Kidney epithelial cell (primary cell): ENCODE measurements at regions not wholly inside any gene's neighbourhood (a gene's known extent, or its start where the extent isn't known, plus 50 kb on each side); places are given as distances from the start of the nearest gene placed in this dataset.

Experiments
- DNase-seq: peaks from one replicate; pipeline ENCODE4 v3.0.0-alpha.2; 2010; ENCODE audit warnings: low read depth
- H3K27me3 ChIP-seq: 2 replicates; pipeline ENCODE4 v1.6.0; 2011; ENCODE audit warnings: low read length; ENCODE audit not compliant: control insufficient read depth, insufficient read depth
- H3K36me3 ChIP-seq: 2 replicates; pipeline ENCODE4 v1.5.1; 2011; ENCODE audit warnings: low read length; ENCODE audit not compliant: control insufficient read depth, insufficient read depth
- H3K4me3 ChIP-seq: 2 replicates; pipeline ENCODE4 v1.5.1; 2011; ENCODE audit warnings: low read depth, mild to moderate bottlenecking, control low read depth, low read length
- TF ChIP-seq, protein P1 (sequence below): IDR thresholded peaks from 2 replicates; pipeline ENCODE4 v1.5.1; 2011; ENCODE audit warnings: mild to moderate bottlenecking, moderate library complexity, low read length, control low read depth, inconsistent platforms; ENCODE audit not compliant: insufficient read depth, poor library complexity, severe bottlenecking

DNA sequence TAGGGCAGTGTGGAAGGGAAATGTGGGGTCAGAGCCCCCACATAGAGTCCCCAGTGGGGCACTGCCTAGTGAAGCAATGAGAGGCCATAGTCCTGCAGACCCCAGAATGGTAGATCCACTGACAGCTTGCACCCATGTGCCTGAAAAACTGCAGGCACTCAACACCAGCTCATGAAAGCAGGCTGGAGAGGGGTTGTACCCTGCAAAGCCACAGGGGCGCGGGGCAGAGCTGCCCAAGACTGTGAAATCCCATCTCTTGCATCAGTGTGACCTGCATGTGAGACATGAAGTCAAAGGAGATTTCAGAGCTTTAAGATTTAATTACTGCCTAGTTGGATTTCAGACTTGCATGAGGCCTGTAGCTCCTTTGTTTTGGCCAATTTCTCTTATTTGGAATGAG, 224.0 kb downstream of the TXNL1 start:
- TF ChIP-seq, protein P1, sequence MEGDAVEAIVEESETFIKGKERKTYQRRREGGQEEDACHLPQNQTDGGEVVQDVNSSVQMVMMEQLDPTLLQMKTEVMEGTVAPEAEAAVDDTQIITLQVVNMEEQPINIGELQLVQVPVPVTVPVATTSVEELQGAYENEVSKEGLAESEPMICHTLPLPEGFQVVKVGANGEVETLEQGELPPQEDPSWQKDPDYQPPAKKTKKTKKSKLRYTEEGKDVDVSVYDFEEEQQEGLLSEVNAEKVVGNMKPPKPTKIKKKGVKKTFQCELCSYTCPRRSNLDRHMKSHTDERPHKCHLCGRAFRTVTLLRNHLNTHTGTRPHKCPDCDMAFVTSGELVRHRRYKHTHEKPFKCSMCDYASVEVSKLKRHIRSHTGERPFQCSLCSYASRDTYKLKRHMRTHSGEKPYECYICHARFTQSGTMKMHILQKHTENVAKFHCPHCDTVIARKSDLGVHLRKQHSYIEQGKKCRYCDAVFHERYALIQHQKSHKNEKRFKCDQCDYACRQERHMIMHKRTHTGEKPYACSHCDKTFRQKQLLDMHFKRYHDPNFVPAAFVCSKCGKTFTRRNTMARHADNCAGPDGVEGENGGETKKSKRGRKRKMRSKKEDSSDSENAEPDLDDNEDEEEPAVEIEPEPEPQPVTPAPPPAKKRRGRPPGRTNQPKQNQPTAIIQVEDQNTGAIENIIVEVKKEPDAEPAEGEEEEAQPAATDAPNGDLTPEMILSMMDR, result no peak
- H3K4me3 ChIP-seq, result no peak overlapping the region
- no peak for DNase-seq
- H3K36me3 ChIP-seq, result no peaks in the 10 kb centered on the region
- H3K27me3 ChIP-seq, result no peaks in the 10 kb centered on the region

DNA sequence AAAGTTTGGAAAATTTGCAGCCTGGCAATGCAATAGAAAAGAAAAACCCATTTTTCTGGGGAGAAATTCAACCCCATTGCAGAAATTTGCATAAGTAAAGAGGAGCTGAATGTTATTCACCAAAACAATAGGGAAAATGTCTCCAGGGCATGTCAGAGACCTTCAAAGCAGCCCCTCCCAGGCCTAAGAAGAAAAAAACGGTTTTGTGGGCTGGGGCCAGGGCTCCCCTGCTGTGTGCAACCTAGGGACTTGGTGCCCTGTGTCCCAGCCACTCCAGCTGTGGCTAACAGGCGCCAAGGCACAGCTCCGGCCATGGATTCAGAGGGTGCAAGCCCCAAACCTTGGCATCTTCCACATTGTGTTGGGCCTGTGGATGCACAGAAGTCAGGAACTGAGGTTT, 224.5 kb downstream of the TXNL1 start:
- Histone ChIP-seq H3K4me3 (no peak overlapping the region), H3K36me3 (no peaks in the 10 kb centered on the region), H3K27me3 (no peaks in the 10 kb centered on the region)
- TF ChIP-seq, protein P1, result no peak
- DNase-seq, result no peak

DNA sequence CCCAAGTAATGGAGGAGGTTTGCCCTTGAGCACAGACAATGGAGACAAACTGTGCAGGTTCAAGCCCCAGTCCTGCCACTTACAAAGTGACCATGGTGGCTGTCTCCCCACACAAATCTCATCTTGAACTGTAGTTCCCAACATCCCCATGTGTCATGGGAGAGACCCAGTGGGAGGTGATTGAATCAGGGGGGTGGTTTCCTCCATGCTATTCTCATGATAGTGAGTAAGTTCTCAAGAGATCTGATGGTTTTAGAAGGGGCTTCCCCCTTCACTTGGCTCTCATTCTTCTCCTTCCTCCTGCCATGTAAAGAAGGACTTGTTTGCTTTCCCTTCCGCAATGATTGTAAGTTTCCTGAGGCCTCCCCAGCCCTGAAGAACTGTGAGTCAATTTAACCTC, 225.4 kb downstream of the TXNL1 start:
- Histone ChIP-seq H3K4me3 (no peak overlapping the region), H3K36me3 (no peaks in the 10 kb centered on the region), H3K27me3 (no peaks in the 10 kb centered on the region)
- DNase-seq, result no peak
- TF ChIP-seq, protein P1, result no peak

DNA sequence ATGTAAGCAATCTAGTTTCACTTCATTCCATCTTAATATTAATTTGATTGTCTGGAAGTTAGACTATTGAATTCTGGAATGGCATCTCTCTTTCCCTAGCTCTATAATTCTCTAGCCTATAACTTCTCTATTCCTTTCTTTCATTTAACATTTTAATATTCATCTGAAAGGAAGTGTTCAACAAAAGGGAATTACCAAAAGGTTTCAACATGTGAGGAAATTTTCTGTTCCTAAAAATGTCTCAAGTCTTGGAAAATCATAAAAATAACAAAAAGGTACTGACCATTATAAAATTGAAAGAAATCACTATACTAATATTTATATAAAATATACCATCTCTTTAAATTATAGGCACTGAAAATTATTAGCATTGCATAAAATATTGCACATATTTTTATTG, 228.7 kb downstream of the TXNL1 start:
- TF ChIP-seq, protein P1, result no peak
- no peak for DNase-seq
- H3K27me3 ChIP-seq, result no peaks in the 10 kb centered on the region
- no peaks in the 10 kb centered on the region for H3K36me3 ChIP-seq
- no peak overlapping the region for H3K4me3 ChIP-seq

DNA sequence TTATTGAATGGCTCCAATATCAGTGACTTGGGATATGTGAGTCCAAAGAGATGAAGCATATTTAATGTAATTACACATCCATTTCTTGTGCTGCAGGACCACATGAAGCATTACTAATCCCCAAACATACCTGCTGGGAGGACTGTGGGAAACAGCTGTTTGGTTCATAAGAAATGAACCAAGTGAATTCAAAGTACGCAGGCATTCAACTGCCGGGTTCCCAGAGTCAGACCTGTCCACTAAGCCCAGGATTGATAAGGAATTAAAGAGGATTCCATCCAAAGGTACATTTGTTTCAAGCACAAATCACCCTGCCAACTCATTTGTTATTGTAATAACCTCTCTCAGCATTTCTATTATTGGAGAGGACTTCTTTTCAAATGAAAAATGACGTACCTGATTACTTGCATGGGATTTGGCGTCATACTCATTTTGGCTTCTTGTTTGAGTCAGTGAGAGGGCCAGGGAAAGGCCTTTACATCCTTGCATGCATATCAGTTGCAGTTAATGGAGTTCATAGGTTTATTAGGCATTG, 230.7 kb downstream of the TXNL1 start:
- DNase-seq, result no peak
- H3K27me3 ChIP-seq, result no peaks in the 10 kb centered on the region
- H3K36me3 ChIP-seq, result no peaks in the 10 kb centered on the region
- H3K4me3 ChIP-seq, result no peak overlapping the region
- TF ChIP-seq, protein P1, result no peak

DNA sequence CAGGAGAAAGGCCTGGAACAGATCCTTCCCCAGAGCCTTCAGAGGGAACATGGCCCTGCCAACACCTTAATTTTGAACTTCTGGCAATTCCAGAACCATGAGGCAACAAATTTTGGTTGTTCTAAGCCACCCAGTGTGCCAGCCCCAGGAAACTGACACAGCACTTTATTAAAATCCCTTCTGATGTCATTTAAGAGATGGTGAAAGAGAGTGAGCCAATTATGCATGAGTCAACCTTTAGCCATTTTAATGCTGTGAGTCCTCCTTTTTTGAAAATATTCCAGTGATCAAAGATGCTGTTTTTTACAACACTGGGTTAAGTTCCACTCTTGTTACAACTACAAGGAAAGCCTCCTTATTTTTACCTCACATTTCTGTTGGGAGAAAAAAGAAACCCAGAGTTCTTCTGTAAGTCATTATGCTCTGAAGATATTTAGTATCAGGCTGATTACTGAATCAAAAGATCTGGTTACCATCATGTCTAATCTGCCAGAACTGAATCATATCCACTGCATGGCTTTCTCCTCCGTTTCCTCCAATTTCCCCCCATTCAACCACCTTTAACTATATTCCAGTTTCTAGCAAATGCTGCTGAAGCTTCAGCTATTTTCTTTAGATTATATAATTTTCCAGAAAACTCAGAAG, 235.4 kb downstream of the TXNL1 start:
- Histone ChIP-seq H3K27me3 (no peaks in the 10 kb centered on the region), H3K4me3 (no peak overlapping the region), H3K36me3 (no peaks in the 10 kb centered on the region)
- TF ChIP-seq, protein P1, result no peak
- DNase-seq, result peak; percentile 48
